SKM-1 (cell line): ENCODE measurements at regions not wholly inside any gene's neighbourhood (a gene's known extent, or its start where the extent isn't known, plus 50 kb on each side); places are given as distances from the start of the nearest gene placed in this dataset.

Experiments
- DNase-seq: peaks from one replicate; lab custom pipeline; 2025; ENCODE audit not compliant: unreplicated experiment; lab: John Stamatoyannopoulos, UW

DNA sequence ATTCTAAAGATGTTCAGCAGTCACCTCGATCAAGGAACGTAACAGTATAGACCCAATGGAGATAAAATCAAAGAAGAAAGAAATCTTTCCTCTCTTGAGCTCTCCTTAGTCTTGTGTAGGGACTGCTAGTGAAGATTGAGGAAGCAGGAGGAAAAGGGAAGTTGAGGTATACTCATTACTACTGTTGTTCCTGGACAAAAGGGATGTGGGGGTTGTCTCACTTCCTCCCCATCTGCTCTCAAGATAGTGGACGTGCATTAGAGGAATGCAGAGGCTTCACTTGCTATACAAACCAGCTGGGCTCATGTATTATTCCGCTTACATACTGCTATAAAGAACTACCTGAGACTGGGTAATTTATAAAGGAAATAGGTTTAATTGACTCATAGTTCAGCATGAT, 208.9 kb upstream of the ARHGEF9 start:
- DNase-seq, result peak; percentile 57

DNA sequence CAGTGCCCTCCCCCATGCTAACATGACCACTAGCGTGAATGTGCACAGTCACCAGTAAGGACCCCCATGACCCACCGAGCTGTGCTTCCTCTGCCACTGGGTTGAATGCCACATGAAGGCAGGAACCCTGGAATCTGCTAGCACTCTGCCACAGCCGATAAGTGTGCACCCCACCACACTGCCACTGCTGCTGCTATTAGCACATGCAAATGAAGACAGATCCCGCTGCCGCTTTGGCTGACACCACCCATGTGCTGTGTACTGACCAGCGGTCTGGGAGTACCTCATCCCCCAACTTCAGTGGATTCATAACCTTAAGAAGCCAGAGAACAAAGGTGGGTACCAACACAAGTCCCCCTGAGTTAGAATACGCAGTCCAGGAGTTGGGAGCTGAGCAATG, 200.9 kb upstream of the ARHGEF9 start:
- DNase-seq, result no peak

DNA sequence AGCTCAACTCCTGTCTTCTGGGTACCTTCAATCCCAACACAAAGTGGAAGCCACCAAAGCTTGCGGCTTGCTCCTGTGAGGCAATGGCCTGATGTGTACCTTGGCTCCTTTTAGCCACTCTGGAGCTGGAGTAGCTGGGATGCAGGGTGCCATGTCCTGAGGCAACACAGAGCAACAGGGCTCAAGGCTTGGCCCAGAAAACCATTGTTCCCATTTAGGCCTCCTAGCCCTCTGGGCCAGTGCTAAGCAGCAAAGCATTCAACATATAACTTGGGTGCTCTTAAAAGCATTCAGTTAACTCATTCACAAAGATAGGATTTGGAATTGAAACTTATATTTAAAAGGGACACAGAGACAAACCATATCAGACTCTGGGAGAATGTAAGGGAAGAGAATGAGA, 194.5 kb upstream of the ARHGEF9 start:
- no peak for DNase-seq

DNA sequence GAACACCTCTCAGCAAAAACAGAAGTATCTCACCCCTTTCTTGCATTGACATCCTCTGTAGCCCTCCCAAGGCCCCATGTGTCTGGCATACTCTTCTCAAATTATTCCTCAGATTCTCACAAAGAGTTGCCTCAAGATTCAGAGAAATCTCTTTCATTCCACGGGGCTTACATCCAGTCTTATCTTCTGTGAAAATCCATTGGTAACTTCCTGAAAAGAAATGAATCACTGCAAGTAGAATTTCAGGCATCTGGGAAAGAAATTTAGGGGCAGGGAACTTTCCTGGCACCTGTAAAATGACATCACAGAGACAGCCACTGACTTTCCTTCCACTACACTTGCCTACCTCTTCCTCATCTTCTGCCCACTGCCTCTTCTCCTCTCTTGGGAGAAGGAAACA, 182.5 kb upstream of the ARHGEF9 start:
- no peak for DNase-seq

DNA sequence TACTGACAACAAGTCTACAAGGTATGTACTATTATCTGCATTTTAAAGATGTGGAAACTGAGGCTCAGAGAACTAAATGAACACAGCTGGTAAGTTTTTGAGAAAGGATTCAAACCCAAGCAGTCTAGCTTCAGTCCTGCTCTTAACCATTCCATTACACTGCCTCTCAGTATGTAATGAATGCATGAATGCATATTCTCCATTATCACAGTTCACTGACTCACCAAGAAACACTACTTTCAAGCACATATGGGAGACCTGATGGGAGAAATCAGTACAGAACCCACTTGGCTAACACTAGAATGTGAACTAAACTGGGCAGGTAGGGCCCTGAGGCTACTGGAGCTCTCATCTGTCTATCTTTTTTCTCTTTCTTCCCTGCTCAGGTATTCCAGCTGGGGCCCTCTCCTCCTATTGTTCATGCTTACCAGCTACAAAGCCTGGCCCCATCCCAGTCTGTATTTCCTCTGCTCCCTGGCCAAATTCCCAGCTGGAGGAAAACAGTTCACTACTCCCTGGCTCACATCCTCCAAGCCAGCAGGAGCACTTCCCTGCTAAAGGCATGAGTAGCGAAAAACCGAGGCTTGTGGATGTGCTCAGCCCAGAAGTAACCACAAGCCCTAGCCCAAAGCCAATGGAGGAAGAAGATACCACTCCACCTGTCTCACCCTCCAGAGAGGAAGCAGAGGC, 178.2 kb upstream of the ARHGEF9 start:
- no peak for DNase-seq

DNA sequence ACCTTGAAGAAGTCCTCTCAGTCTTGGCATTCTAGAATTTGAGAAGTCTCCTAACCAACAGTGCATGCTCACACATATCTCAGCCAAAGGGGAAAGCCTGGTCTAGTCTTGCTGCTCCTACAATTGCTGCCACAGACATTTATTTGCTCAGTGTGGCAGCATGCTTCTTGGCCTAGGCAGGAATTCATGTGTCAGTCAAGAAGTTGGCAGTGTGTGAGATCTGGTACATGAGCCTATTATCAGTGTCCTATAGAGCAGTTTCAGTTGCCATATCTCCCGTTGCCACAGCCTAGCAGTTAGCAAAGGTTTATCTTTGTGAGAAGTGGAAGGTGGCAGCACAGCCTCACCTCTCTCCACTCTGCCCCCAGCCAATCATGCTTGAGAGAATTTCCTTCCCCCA, 176.9 kb upstream of the ARHGEF9 start:
- no peak for DNase-seq

DNA sequence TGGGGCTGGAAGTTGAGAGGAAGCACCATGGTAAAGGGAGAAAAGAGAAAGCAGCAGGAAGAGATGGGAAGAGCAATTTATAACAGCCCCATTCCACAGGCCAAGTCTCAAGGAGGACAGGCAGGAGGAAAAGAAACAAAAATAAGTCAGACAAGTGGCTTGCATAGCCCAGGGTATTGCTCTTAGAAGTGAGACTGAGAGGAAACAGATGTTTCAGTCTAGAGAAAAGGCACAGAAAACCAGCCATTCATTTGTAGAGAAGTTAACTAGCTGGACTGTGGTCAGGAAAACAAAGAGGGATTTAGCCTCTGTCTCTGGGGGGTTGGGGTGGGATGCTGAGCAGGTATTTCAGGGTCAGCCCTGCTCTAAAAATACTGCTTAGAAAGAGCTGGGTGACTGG, 175.0 kb upstream of the ARHGEF9 start:
- no peak for DNase-seq

DNA sequence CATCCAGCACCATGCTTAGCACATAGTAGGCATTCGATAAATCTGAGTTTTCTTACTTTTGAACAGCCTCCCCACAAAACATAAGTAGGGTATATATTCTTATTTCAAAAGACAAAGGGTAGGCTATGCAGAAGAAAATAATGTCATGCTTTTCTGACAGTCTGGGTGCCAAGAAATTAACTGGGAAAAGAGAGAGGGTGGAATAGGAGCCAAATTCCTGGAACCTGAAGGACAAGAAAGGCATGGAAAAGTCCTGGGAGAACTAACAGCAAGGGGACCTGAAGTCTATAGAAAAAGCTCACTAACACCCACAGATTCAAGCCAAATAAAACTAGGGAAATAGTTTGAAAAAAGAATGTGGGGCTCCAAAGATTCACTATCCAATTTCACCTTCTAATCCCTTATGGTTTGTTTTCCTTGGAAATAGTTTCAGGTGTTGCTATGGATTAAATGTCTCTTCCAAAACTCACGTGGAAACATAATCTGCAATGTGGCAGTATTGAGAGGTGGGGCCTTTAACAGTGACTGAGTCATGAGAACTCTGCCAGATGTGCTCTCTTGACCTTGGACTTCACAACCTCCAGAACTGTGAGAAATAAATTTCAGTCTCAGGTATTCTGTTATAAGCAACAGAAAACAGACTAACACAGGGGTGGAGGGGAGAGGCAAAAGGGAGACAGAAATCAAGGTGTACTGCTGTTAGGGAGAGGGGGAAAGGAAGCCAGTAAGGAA, 173.3 kb upstream of the ARHGEF9 start:
- DNase-seq, result no peak

DNA sequence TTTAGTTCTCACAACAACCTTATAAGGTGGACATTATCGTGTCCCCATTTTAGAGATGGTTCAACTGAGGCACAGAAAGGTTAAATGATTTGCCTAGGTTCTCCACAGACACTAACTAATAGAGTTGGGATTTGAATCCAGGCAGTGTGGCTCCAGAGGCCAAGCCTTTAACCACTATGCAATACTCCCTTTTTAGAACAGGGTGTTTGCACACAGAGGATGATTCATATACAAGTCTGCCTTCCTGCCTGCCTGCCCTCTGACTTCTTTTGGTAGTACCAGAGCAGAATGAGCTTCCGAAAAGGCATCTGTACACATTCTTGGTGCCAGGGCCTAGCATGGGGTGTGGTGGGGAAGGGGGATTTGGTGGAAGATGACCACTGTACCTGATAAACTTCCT, 150.8 kb upstream of the ARHGEF9 start:
- DNase-seq, result no peak

DNA sequence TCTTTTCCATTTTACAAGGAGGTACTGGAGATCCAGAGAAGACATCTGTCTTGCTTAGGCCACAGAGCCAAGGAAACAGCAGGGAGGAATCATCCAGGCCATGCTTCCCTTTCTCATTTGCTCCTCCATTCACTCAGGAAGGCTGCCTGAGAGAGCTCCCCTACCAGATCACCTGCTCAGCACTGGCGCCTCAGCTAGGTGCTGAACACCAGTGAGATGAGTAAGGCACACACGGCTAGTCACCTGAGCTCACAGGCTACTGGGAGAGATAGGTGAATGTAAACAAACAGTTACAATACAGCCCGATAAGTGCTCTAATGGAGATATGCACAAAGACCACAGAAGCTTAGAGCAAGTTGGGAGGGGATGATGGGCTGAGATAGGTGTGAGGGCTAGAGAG, 149.8 kb upstream of the ARHGEF9 start:
- DNase-seq, result no peak

DNA sequence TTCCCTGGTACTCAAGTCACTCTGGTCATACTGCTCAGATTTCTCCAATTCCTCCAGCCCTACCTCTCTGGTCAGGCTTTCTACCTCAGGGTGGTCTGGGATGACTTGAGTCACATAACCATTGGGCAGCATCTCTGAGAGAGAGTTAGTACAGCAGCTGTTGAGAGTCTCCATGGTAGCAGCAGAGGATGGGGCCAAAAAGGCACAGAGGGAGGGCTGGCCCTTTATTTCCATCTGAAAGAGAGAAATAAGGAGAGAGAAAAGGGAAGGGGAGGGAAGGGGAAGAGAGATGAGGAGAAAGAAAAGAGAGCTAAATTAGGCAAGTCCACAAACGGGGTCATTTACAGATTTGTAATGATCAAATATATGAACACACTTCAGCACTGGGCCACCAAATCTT, 149.1 kb upstream of the ARHGEF9 start:
- DNase-seq, result no peak

DNA sequence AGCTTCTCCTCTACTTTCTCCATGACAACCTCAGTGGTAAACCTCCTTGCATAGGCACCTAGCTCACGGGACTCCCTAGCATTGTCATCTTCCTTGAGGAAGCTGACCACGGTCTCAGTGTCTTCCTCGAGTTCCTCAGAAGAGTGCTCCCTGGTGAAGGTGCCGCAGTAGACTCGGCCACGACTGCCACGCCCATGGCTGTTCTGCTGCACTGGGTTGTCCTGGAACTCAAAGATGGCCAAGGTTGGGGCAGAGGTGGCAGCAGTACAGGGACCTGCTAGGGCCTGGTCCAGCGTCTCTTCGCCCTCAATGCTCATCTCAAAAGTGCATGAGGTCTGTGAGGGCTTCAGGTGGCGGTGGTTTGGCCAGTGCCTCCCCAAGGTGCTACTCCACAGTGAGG, 147.9 kb upstream of the ARHGEF9 start:
- DNase-seq, result no peak

DNA sequence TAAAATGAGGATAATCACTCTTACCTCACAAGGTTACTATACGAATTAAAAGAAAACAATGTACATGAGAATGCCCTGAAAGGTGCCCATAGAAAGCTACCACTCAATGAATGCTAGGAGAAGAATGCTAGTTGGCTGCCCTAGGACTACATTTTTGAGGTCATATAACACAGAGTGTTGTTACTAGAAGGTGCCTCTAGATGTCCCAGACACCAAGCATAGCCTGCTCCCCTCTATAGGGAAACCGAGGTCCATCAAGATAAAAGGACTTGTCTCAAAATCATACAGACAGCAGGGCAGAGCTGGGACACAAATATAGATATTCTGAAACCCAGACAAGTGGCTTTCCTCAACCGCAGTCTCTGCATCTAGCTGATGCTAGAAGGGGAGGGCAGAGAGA, 147.0 kb upstream of the ARHGEF9 start:
- DNase-seq, result no peak

DNA sequence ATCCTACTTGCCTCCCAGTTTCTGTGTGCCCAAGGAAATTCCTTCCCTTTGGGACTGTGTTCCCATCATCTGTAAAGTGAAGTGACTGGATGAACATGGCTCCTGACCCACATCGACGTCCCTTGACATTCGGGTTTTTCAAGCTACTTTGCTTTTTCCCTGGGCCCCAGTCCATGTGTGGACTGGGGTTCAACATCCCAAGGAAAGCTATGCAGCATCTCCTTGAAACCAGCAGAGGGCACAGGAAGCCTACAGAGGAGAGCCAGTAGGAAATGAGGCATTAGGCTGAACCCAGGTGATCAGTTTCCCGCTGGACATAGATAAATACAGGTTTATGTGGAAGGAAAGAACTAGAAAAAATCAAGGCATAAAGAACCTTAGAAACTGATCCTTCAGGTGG, 145.1 kb upstream of the ARHGEF9 start:
- DNase-seq, result no peak

DNA sequence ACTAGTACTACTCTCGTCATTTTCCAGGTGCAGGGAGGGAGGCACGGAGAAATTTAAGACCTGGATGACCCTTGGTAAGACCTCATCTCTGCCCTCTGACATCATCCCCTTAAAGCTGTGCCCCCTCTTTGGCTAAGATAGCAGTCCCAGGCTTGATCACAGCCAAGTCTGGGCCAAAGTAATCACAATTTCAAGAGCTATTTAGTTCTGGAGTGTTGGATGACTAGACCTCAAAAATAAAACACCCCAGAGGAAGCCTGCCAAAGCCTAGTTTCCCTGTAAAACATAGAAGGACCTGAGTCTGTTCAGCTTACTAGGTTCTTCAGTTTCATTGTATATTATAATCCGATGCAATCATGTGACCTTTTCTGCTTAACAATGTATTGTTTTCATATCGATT, 144.6 kb upstream of the ARHGEF9 start:
- DNase-seq, result no peak

DNA sequence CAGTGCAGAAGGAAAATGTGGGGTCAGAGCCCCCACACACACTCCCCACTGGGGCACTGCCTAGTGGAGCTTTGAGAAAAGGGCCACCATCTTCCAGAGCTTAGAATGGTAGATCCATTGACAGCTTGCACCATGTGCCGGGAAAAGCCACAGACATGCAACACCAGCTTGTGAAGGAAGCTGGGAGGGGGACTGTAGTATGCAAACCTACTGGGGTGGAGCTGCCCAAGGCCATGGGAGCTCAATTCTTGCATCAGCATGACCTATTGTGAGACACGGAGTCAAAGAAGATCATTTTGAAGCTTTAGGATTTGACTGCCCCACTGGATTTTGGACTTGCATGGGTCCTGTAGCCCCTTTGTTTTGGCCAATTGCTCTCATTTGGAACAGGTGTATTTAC, 142.8 kb upstream of the ARHGEF9 start:
- DNase-seq, result no peak

DNA sequence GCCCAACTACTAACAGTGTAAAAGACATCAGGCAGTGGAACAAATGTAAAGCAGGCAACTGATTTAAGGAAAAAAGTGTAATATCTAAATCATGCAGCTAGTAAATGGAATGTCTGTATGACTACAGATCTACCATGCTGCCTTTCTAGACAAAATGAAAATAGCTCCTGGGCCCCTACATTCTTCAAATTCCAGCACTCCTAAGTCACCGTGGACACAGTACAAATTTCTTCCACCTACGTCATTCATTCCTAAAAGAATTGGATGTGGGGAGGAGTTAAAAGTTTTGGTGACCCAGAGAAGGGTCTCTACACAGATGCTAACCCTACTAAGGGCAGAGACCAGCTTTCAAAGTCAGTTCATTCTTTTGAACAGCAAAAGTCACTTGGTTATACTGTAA, 137.2 kb upstream of the ARHGEF9 start:
- DNase-seq, result no peak

DNA sequence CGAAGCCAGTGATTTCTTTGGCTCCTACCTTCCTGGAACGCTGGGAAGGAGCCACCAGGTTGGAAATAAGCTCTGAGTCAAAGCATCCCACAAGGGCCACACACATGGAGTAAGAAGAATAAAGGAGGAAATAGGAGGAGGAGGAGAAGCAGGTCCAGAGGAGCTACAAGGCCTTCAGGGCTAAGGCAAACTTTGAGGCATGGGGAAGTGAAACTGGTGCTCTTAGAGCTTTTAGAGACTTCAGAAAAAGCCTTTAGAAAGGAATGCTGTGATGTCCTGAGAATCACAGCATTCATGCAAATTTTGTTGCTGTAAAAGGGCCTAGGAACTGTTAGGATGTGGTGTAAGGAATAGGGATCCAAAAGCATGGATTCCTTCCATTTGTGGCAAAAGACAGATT, 135.9 kb upstream of the ARHGEF9 start:
- peak; percentile 0 for DNase-seq

DNA sequence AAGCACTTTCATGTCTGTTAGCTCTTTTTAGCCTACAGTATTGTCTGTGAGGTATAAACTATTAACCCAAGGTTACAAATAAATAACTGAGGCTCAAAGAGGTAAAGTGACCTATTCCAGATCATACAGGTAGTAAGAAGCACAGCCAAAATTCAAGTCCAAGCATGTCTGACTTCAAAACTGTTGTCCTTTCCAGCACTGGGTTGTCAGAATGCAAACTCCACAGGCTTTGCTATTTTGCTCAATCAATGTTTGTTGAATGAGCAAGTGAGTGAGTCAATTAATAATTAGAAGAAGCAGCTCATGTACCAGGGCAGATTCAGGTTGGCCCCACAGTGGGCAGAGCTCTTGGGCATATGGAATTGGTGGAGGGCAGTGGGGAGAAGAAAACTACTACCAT, 134.1 kb upstream of the ARHGEF9 start:
- DNase-seq, result no peak

DNA sequence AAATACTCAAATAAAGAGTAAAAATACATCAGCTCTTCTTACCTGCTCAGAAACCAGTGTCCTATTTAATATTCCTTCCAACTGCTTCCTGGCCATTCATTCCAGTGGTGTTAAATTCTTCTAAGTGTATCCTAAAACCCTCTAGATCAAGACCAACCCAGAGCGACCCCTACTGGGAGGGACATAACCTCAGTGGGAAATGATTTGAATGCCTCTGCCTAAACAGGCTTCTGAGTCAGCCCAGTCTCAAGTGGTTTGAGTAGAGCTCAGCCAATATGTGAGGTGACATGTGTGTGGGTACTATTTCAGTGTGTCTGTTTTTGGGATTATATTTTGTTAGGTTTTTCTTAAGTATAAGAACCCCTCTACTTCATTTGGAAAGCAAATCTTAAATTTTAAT, 133.6 kb upstream of the ARHGEF9 start:
- no peak for DNase-seq

DNA sequence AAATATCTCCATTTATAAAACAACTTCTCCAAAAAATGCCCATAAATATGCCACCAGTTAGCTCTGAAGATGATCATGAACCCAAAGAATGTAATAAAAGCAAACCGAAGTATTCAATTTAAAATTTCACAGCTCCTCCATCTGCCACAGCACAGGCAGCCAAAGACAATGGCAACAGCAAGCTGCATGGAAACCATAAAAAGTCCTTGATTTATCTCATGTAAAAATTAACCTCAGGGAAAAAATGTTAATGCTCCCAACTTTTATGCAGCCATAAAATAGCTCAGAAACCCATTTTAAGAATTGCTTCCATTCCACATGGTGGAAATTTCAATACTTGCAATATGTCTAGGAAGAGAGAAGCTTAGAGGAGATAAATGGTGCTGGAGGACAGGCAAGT, 132.3 kb upstream of the ARHGEF9 start:
- no peak for DNase-seq

DNA sequence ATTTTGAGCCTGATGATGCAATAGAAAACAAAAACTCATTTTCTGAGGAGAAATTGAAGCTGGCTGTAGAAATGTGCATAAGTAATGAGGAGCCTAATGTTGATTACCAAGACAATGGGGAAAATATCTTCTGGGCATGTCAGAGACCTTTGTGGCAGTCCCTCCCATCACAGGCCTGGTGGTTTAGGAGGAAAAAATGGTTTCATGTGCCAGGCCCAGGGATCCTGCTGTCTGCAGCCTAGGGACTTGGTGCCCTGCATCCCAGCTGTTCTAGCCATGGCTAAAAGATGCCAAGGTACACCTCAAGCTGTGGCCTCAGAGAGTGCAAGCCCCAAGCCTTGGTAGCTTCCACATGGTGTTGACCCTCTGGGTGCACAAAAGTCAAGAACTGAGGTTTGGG, 128.7 kb upstream of the ARHGEF9 start:
- no peak for DNase-seq

DNA sequence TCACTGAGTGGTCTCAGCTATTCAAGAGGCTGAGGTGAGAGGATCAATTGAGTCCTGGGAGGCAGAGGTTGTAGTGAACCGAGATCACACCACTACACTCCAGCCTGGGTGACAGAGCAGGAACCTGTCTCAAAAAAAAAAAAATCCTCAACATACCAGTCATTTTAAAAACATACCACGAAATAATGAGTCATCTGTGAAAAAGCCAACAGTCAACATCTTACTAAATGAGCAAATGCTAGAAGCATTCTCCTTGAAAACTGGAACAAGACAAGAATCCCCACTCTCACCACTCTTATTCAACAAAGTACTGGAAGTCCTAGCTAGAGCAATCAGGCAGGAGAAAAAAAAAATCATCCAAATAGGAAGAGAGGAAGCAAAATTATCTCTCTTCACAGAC, 104.0 kb upstream of the ARHGEF9 start:
- no peak for DNase-seq
